GM23338 (cell line): ENCODE measurements at regions not wholly inside any gene's neighbourhood (a gene's known extent, or its start where the extent isn't known, plus 50 kb on each side); places are given as distances from the start of the nearest gene placed in this dataset.

ENCODE experiments used
- ATAC-seq: fragments of 200-7000 bp; cut with Tn5 transposase; 3 replicates; pipeline ENCODE4 v1.9.1; 2020
- DNase-seq: peaks from one replicate; pipeline ENCODE4 v3.0.0-alpha.2; 2015; ENCODE audit warnings: low spot score
- H2AFZ ChIP-seq: fragments of 200-600 bp; sonication (generic); 2 replicates; pipeline ENCODE4 v1.8.0; 2016; ENCODE audit warnings: antibody characterized with exemption, mild to moderate bottlenecking, moderate library complexity
- H3F3A ChIP-seq: fragments of 200-600 bp; sonication (generic); replicated peaks from 2 replicates; pipeline ENCODE4 v1.8.0; 2017; ENCODE audit warnings: antibody characterized with exemption, mixed run types, low read depth
- H3K27ac ChIP-seq: fragments of 200-600 bp; sonication (generic); 2 replicates; pipeline ENCODE4 v1.6.1; 2016; ENCODE audit warnings: low read depth
- H3K27me3 ChIP-seq: fragments of 200-600 bp; sonication (generic); 2 replicates; pipeline ENCODE4 v1.8.0; 2016; ENCODE audit warnings: mild to moderate bottlenecking, mixed run types, moderate library complexity; ENCODE audit not compliant: insufficient read depth
- H3K36me3 ChIP-seq: fragments of 200-600 bp; sonication (generic); 2 replicates; pipeline ENCODE4 v1.8.0; 2016; ENCODE audit warnings: mild to moderate bottlenecking; ENCODE audit not compliant: insufficient read depth
- H3K4me1 ChIP-seq: fragments of 200-600 bp; sonication (generic); 2 replicates; pipeline ENCODE4 v1.8.0; 2016; ENCODE audit warnings: mild to moderate bottlenecking, moderate library complexity; ENCODE audit not compliant: insufficient read depth
- H3K4me2 ChIP-seq: fragments of 200-600 bp; sonication (generic); 2 replicates; pipeline ENCODE4 v1.7.1; 2017; ENCODE audit warnings: mixed run types
- H3K4me3 ChIP-seq: fragments of 200-600 bp; sonication (generic); 2 replicates; pipeline ENCODE4 v1.6.1; 2016; ENCODE audit warnings: mixed run types
- H3K79me2 ChIP-seq: fragments of 200-600 bp; sonication (generic); replicated peaks from 2 replicates; pipeline ENCODE4 v1.8.0; 2017; ENCODE audit warnings: mild to moderate bottlenecking; ENCODE audit not compliant: insufficient read depth
- H3K9me2 ChIP-seq: fragments of 200-600 bp; sonication (generic); 2 replicates; pipeline ENCODE4 v1.8.0; 2017; ENCODE audit not compliant: insufficient read depth
- H4K20me1 ChIP-seq: fragments of 200-600 bp; sonication (generic); replicated peaks from 2 replicates; pipeline ENCODE4 v1.8.0; 2017; ENCODE audit warnings: mild to moderate bottlenecking; ENCODE audit not compliant: insufficient read depth
- H3K27ac Mint-ChIP-seq: 2 replicates; pipeline ENCODE4 v1.8.0; 2020; ENCODE audit warnings: inconsistent platforms, mild to moderate bottlenecking, moderate library complexity, mixed read lengths
- H3K27me3 Mint-ChIP-seq: 3 replicates; pipeline ENCODE4 v1.8.0; 2022; ENCODE audit warnings: low read depth, mild to moderate bottlenecking, moderate library complexity, mixed read lengths, inconsistent platforms; ENCODE audit not compliant: insufficient read depth, poor library complexity
- H3K36me3 Mint-ChIP-seq: 3 replicates; pipeline ENCODE4 v1.8.0; 2021; ENCODE audit warnings: low read depth, mild to moderate bottlenecking, inconsistent platforms, moderate library complexity, mixed read lengths
- H3K4me1 Mint-ChIP-seq: 3 replicates; pipeline ENCODE4 v1.8.0; 2020; ENCODE audit warnings: mild to moderate bottlenecking, inconsistent platforms, mixed read lengths
- H3K4me3 Mint-ChIP-seq: 3 replicates; pipeline ENCODE4 v1.8.0; 2021; ENCODE audit warnings: moderate library complexity, mild to moderate bottlenecking, inconsistent platforms, mixed read lengths
- H3K9me3 Mint-ChIP-seq: 3 replicates; pipeline ENCODE4 v1.8.0; 2020; ENCODE audit warnings: moderate library complexity, mild to moderate bottlenecking, inconsistent platforms, mixed read lengths
- CREB1 ChIP-seq: fragments of 250-450 bp; sonication (Bioruptor Pico); IDR thresholded peaks from 2 replicates; pipeline ENCODE4 v1.5.0; 2020; ENCODE audit warnings: low read depth, mild to moderate bottlenecking, moderate library complexity
- EZH2 ChIP-seq: fragments of 200-600 bp; sonication (generic); IDR thresholded peaks from one replicate; pipeline ENCODE4 v1.8.0; 2017; ENCODE audit warnings: antibody characterized with exemption, mild to moderate bottlenecking, low read depth; ENCODE audit not compliant: unreplicated experiment
- JUNB ChIP-seq: IDR thresholded peaks from one replicate; pipeline ENCODE4 v1.6.1; 2016; ENCODE audit warnings: antibody characterized with exemption; ENCODE audit not compliant: unreplicated experiment
- POLR2AphosphoS5 ChIP-seq: IDR thresholded peaks from 2 replicates; pipeline ENCODE4 v1.6.1; 2016; ENCODE audit warnings: antibody characterized with exemption, low read depth
- STAT1 ChIP-seq: IDR thresholded peaks from one replicate; pipeline ENCODE4 v1.6.1; 2016; ENCODE audit warnings: antibody characterized with exemption; ENCODE audit not compliant: unreplicated experiment
- ZNF114 ChIP-seq: fragments of 250-450 bp; sonication (Bioruptor Pico); IDR thresholded peaks from 2 replicates; pipeline ENCODE4 v1.5.0; 2020; ENCODE audit warnings: mild to moderate bottlenecking, moderate library complexity
- TF ChIP-seq, protein P1 (sequence below), 2 experiments: fragments of 200-600 bp in 1 of 2; sonication (generic) in 1 of 2; conservative IDR thresholded peaks; 2 replicates each; pipeline versions ENCODE4 v1.5.1 to v1.6.1; 2016 to 2017; ENCODE audit warnings: antibody characterized with exemption in 2 of 2, low read depth in 2 of 2, mild to moderate bottlenecking in 2 of 2, moderate library complexity in 1 of 2
- TF ChIP-seq, protein P2 (sequence below): IDR thresholded peaks from one replicate; pipeline ENCODE4 v1.6.1; 2018; ENCODE audit warnings: antibody characterized with exemption; ENCODE audit not compliant: unreplicated experiment
- TF ChIP-seq, protein P3 (sequence below): IDR thresholded peaks from 2 replicates; pipeline ENCODE4 v1.6.1; 2016; ENCODE audit warnings: antibody characterized with exemption
- TF ChIP-seq, protein P4 (sequence below): fragments of 250-450 bp; sonication (Bioruptor Pico); IDR thresholded peaks from 2 replicates; pipeline ENCODE4 v1.5.0; 2020; ENCODE audit warnings: mild to moderate bottlenecking, moderate library complexity

DNA sequence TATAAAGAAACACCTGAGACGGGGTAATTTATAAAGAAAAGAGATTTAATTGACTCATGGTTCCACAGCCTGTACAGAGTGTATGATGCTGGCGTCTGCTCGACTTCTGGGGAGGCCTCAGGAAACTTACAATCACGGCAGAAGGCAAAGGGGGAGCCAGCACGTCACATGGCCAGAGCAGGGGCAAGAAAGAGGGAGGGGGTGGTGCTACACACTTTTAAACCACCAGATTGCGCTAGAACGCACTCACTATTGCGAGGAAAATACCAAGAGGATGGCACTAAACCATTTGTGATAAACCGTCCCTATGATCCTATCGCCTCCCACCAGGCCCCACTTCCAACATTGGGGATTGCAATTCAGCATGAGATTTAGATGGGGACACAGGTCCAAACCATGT lies 79.7 kb upstream of the CARD18 start:
- no peaks in the 10 kb centered on the region for H3K4me1 ChIP-seq
- H4K20me1 ChIP-seq = no peaks in the 10 kb centered on the region
- Mint-ChIP-seq H3K4me1 (0 out of 3 replicates have a peak, but pooled peaks cover 2% of the 10 kb centered on the region), H3K27me3 (peaks cover 2% of the 10 kb centered on the region), H3K4me3 (no peak overlapping the region), H3K27ac (no peak overlapping the region), H3K9me3 (peaks cover 8% of the 10 kb centered on the region; the same call in 1 of the 3 replicates), H3K36me3 (peaks cover 5% of the 10 kb centered on the region; the same call in 1 of the 3 replicates)
- H3K36me3 ChIP-seq = no peaks in the 10 kb centered on the region
- no peak for ATAC-seq
- no peak overlapping the region for H3K4me3 ChIP-seq
- no peaks in the 10 kb centered on the region for H3F3A ChIP-seq
- H3K27ac ChIP-seq = no peak overlapping the region
- no peaks in the 10 kb centered on the region for H3K27me3 ChIP-seq
- DNase-seq = peak; percentile 51
- H3K79me2 ChIP-seq = no peaks in the 10 kb centered on the region
- H3K4me2 ChIP-seq = no peak overlapping the region
- no peaks in the 10 kb centered on the region for H3K9me2 ChIP-seq
- no peak for TF ChIP-seq EZH2
- TF ChIP-seq, protein P1, sequence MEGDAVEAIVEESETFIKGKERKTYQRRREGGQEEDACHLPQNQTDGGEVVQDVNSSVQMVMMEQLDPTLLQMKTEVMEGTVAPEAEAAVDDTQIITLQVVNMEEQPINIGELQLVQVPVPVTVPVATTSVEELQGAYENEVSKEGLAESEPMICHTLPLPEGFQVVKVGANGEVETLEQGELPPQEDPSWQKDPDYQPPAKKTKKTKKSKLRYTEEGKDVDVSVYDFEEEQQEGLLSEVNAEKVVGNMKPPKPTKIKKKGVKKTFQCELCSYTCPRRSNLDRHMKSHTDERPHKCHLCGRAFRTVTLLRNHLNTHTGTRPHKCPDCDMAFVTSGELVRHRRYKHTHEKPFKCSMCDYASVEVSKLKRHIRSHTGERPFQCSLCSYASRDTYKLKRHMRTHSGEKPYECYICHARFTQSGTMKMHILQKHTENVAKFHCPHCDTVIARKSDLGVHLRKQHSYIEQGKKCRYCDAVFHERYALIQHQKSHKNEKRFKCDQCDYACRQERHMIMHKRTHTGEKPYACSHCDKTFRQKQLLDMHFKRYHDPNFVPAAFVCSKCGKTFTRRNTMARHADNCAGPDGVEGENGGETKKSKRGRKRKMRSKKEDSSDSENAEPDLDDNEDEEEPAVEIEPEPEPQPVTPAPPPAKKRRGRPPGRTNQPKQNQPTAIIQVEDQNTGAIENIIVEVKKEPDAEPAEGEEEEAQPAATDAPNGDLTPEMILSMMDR (conservative IDR thresholded peaks at IDR 0.05; ENCODE audit: low read depth in 2 of 2) = peak; percentile 49 to 57
- H2AFZ ChIP-seq = peak overlapping the region; percentile 48; the same call in 1 of the 2 replicates

DNA sequence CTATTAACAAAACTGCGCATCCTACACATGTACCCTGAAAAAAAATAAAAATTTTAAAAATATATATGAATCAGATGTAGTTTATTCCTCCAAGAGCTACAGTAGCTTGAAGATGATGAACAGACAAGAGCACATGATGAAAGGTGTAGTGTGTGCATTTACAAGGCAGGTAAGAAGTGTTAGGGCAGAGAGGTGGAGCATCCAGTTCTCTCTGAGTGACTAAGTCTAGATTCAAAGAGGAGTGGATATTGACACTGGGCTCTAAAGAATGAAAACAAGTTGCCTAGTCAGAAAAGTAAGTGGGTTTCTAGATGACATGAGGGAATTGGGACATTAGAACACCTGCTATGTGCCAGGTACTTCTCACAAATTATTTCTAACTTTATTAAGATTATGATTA lies 76.0 kb upstream of the CARD18 start:
- no peak overlapping the region for H2AFZ ChIP-seq
- Mint-ChIP-seq H3K4me1 (0 out of 3 replicates have a peak, but pooled peaks cover 2% of the 10 kb centered on the region), H3K27ac (no peak overlapping the region), H3K27me3 (peaks cover 2% of the 10 kb centered on the region), H3K4me3 (no peak overlapping the region), H3K36me3 (peaks cover 5% of the 10 kb centered on the region; the same call in 1 of the 3 replicates), H3K9me3 (peaks cover 8% of the 10 kb centered on the region; the same call in 1 of the 3 replicates)
- H3K4me1 ChIP-seq = no peaks in the 10 kb centered on the region
- H3F3A ChIP-seq = no peaks in the 10 kb centered on the region
- no peak overlapping the region for H3K4me2 ChIP-seq
- H4K20me1 ChIP-seq = no peaks in the 10 kb centered on the region
- DNase-seq (no peak), ATAC-seq (no peak)
- H3K27me3 ChIP-seq = no peaks in the 10 kb centered on the region
- no peaks in the 10 kb centered on the region for H3K36me3 ChIP-seq
- no peaks in the 10 kb centered on the region for H3K79me2 ChIP-seq
- no peak overlapping the region for H3K4me3 ChIP-seq
- no peak overlapping the region for H3K27ac ChIP-seq
- H3K9me2 ChIP-seq = no peaks in the 10 kb centered on the region
- TF ChIP-seq CREB1 (no peak), ZNF114 (CRISPR knock-in tag) (no peak), POLR2AphosphoS5 (no peak), JUNB (no peak), STAT1 (no peak)
- TF ChIP-seq, protein P2, sequence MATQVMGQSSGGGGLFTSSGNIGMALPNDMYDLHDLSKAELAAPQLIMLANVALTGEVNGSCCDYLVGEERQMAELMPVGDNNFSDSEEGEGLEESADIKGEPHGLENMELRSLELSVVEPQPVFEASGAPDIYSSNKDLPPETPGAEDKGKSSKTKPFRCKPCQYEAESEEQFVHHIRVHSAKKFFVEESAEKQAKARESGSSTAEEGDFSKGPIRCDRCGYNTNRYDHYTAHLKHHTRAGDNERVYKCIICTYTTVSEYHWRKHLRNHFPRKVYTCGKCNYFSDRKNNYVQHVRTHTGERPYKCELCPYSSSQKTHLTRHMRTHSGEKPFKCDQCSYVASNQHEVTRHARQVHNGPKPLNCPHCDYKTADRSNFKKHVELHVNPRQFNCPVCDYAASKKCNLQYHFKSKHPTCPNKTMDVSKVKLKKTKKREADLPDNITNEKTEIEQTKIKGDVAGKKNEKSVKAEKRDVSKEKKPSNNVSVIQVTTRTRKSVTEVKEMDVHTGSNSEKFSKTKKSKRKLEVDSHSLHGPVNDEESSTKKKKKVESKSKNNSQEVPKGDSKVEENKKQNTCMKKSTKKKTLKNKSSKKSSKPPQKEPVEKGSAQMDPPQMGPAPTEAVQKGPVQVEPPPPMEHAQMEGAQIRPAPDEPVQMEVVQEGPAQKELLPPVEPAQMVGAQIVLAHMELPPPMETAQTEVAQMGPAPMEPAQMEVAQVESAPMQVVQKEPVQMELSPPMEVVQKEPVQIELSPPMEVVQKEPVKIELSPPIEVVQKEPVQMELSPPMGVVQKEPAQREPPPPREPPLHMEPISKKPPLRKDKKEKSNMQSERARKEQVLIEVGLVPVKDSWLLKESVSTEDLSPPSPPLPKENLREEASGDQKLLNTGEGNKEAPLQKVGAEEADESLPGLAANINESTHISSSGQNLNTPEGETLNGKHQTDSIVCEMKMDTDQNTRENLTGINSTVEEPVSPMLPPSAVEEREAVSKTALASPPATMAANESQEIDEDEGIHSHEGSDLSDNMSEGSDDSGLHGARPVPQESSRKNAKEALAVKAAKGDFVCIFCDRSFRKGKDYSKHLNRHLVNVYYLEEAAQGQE = no peak
- TF ChIP-seq, protein P3, sequence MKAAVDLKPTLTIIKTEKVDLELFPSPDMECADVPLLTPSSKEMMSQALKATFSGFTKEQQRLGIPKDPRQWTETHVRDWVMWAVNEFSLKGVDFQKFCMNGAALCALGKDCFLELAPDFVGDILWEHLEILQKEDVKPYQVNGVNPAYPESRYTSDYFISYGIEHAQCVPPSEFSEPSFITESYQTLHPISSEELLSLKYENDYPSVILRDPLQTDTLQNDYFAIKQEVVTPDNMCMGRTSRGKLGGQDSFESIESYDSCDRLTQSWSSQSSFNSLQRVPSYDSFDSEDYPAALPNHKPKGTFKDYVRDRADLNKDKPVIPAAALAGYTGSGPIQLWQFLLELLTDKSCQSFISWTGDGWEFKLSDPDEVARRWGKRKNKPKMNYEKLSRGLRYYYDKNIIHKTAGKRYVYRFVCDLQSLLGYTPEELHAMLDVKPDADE = no peak
- TF ChIP-seq, protein P4, sequence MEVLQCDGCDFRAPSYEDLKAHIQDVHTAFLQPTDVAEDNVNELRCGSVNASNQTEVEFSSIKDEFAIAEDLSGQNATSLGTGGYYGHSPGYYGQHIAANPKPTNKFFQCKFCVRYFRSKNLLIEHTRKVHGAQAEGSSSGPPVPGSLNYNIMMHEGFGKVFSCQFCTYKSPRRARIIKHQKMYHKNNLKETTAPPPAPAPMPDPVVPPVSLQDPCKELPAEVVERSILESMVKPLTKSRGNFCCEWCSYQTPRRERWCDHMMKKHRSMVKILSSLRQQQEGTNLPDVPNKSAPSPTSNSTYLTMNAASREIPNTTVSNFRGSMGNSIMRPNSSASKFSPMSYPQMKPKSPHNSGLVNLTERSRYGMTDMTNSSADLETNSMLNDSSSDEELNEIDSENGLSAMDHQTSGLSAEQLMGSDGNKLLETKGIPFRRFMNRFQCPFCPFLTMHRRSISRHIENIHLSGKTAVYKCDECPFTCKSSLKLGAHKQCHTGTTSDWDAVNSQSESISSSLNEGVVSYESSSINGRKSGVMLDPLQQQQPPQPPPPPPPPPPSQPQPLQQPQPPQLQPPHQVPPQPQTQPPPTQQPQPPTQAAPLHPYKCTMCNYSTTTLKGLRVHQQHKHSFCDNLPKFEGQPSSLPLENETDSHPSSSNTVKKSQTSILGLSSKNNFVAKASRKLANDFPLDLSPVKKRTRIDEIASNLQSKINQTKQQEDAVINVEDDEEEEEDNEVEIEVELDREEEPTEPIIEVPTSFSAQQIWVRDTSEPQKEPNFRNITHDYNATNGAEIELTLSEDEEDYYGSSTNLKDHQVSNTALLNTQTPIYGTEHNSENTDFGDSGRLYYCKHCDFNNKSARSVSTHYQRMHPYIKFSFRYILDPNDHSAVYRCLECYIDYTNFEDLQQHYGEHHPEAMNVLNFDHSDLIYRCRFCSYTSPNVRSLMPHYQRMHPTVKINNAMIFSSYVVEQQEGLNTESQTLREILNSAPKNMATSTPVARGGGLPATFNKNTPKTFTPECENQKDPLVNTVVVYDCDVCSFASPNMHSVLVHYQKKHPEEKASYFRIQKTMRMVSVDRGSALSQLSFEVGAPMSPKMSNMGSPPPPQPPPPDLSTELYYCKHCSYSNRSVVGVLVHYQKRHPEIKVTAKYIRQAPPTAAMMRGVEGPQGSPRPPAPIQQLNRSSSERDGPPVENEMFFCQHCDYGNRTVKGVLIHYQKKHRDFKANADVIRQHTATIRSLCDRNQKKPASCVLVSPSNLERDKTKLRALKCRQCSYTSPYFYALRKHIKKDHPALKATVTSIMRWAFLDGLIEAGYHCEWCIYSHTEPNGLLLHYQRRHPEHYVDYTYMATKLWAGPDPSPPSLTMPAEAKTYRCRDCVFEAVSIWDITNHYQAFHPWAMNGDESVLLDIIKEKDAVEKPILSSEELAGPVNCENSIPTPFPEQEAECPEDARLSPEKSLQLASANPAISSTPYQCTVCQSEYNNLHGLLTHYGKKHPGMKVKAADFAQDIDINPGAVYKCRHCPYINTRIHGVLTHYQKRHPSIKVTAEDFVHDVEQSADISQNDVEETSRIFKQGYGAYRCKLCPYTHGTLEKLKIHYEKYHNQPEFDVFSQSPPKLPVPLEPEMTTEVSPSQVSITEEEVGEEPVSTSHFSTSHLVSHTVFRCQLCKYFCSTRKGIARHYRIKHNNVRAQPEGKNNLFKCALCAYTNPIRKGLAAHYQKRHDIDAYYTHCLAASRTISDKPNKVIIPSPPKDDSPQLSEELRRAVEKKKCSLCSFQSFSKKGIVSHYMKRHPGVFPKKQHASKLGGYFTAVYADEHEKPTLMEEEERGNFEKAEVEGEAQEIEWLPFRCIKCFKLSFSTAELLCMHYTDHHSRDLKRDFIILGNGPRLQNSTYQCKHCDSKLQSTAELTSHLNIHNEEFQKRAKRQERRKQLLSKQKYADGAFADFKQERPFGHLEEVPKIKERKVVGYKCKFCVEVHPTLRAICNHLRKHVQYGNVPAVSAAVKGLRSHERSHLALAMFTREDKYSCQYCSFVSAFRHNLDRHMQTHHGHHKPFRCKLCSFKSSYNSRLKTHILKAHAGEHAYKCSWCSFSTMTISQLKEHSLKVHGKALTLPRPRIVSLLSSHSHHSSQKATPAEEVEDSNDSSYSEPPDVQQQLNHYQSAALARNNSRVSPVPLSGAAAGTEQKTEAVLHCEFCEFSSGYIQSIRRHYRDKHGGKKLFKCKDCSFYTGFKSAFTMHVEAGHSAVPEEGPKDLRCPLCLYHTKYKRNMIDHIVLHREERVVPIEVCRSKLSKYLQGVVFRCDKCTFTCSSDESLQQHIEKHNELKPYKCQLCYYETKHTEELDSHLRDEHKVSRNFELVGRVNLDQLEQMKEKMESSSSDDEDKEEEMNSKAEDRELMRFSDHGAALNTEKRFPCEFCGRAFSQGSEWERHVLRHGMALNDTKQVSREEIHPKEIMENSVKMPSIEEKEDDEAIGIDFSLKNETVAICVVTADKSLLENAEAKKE (CRISPR knock-in tag) = no peak
